AG09319 (cell line): ENCODE measurements at regions not wholly inside any gene's neighbourhood (a gene's known extent, or its start where the extent isn't known, plus 50 kb on each side); places are given as distances from the start of the nearest gene placed in this dataset.

ENCODE experiments used
- DNase-seq: peaks from one replicate; pipeline ENCODE4 v3.0.0-alpha.2; 2010; ENCODE audit warnings: low read depth; ENCODE audit errors: extremely low read depth
- TF ChIP-seq, protein P1 (sequence below): IDR thresholded peaks from 2 replicates; pipeline ENCODE4 v1.5.1; 2011; ENCODE audit warnings: low read depth, mild to moderate bottlenecking, inconsistent platforms, low read length, moderate library complexity

DNA sequence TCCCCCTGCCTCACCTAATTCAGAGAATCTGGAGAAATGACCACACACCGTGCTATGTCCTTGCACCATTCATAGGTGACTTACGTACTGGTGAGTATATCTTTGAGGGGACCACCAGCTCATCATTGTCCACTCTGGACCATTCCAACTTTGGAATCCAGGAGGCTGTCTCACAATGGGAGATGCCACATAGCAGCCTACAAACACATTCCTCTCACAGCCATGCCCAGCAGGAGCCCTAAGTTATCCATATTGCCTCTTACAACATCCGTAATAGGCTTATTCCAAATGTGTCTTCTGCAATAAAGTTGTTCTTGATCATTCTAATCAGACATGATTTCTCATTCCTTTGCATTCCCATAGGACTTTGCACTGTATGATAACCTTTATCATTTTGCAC, 436.7 kb downstream of the EFNB2 start:
- no peak for DNase-seq
- TF ChIP-seq, protein P1, sequence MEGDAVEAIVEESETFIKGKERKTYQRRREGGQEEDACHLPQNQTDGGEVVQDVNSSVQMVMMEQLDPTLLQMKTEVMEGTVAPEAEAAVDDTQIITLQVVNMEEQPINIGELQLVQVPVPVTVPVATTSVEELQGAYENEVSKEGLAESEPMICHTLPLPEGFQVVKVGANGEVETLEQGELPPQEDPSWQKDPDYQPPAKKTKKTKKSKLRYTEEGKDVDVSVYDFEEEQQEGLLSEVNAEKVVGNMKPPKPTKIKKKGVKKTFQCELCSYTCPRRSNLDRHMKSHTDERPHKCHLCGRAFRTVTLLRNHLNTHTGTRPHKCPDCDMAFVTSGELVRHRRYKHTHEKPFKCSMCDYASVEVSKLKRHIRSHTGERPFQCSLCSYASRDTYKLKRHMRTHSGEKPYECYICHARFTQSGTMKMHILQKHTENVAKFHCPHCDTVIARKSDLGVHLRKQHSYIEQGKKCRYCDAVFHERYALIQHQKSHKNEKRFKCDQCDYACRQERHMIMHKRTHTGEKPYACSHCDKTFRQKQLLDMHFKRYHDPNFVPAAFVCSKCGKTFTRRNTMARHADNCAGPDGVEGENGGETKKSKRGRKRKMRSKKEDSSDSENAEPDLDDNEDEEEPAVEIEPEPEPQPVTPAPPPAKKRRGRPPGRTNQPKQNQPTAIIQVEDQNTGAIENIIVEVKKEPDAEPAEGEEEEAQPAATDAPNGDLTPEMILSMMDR = no peak

DNA sequence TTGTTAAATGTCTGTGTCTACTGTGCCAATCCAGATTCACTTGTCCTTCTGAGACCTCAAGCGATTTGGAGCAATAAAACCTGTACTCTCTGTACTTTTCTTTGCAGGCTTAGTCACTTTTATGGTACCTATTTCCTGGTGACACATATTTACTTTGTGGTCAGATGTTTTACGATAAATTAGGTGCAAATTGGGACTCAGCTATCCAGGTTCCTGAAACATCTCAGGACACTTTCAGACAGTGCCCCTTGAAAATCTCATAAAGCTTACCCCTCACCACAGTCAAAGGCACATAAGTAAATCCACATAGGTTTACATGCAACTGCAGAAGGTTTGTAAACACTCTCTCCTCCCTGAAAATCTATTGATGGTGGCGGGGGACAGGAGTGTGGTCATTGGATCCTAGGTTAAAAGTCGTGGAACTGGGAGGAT, 438.8 kb downstream of the EFNB2 start:
- DNase-seq = no peak
- TF ChIP-seq, protein P1 = no peak

DNA sequence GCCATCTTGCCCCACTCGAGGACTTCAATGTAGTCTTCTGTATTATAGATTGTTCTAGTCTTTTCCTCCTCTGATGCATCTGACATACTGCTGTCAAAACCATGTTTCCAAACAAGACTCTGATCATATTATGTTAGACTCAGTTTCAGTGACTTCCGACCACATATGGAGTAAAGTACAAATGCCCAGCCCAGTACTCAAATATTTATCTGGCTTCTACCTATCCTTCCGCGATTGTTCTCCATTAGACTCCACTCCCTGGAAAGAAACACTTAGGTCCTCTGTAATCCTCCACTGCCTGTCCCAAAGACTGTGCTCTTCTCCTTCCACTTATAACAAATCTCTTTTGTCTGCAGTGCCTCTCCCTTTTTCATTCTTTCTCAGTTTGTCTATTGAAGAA, 439.5 kb downstream of the EFNB2 start:
- no peak for DNase-seq
- TF ChIP-seq, protein P1 = no peak

DNA sequence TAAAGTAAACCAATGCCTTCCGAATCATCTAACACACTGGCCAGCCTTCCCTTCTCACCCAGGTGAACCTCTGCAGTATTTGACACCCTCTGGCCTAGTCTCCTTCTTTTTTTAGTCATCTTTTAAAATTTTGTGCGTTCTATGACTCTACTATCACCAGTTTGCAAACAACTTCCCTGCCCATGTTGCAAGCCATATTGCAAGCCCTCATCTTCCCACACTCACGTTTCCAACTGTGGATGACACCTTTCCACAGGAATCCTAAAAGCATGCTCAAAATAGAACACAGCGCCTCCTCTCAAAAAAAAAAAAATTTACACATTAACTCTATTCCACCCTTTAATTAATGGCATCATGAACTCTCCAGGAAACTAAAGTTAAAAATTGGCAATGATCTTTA, 440.1 kb downstream of the EFNB2 start:
- TF ChIP-seq, protein P1 = no peak
- no peak for DNase-seq

DNA sequence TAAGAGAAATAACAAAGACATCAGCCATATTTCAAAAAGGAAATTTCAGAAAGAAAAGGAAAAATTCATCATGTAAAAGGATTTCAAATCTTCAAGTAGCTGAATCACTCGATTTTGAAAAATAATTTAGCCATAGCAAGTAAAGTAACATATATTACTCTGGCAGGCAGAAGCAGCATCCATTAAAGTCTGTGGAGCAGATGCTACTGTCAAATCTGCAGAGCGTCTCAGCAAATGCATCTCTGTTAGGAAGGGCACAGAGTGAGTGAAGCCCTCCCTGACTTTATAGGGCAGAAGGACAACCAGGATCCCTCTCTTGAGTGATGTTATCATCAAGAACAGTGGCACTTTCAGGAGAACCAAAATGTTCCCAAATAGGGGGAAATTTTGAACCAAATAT, 445.5 kb downstream of the EFNB2 start:
- DNase-seq = no peak
- TF ChIP-seq, protein P1 = no peak

DNA sequence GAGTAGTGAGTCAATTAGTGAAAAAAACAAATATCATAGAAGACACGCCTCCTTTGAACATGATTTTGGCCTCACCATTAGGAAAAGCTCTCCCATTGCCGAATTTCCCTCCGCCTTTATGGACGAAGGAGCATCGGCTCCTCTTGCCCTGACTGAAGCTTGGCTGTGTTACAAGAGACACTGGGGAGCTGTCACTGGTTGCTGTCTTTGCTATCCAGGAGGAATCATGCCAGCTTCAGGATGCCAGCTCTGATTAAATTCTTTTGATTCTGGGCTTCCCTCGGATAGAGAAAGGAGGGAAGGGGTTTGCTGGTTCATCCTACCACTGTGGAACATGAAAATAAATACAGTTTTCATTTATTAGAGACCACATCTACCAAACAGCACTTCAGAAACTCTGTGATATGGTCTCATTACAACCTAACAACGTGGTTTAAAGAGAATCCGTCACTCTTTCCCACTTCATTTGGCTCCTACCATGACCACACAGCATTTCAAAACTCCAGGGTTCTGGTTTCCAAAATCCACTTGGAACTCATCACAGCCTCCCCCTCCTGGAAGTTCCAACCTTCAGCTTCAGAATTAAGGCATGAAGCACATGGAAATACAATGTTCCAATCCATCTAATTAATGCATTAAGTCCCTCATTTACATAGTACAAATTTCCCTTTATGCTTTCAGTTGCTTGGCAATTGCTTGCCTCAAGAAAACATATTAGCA, 446.0 kb downstream of the EFNB2 start:
- TF ChIP-seq, protein P1 = no peak
- no peak for DNase-seq

DNA sequence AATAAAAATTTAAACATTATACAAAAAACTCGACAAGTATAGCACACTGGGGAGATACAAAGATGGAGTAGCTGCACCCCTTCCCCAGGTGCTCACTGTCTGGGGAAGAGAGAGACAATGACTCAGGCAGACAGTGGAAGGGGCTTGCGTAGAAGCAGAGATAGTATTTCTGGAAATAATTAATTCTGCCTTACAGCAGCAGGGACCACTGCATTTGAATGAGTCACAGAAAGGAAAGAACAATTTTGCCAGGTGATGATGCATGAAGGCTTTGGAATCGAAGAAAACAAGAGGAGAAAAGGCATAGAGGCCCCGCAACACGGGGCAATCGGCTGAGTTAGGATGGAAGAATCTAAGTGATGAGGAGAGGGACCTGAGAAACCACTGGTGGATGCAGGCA, 447.4 kb downstream of the EFNB2 start:
- no peak for DNase-seq
- TF ChIP-seq, protein P1 = no peak
